Liver (tissue), 8 donors: ENCODE measurements at regions not wholly inside any gene's neighbourhood (a gene's known extent, or its start where the extent isn't known, plus 50 kb on each side); places are given as distances from the start of the nearest gene placed in this dataset.

Experiments used
- DNase-seq: peaks from one replicate; pipeline ENCODE4 v3.0.0-alpha.2; 2017; ENCODE audit warnings: low spot score
- H3K27ac ChIP-seq, 2 donors: one replicate each; pipeline ENCODE4 v1.7.0; 2013; ENCODE audit warnings: inconsistent platforms in 2 of 2, low read length in 2 of 2, control low read depth in 1 of 2, low read depth in 1 of 2, mild to moderate bottlenecking in 1 of 2
- H3K27me3 ChIP-seq, 4 donors: one replicate each; pipeline versions ENCODE4 v1.6.1 to v1.7.0; 2013; ENCODE audit warnings: low read length in 3 of 4, inconsistent platforms in 1 of 4, mild to moderate bottlenecking in 1 of 4, moderate library complexity in 1 of 4; ENCODE audit not compliant: control insufficient read depth in 4 of 4, insufficient read depth in 4 of 4
- H3K36me3 ChIP-seq, 4 donors: one replicate each; pipeline versions ENCODE4 v1.6.1 to v1.7.0; 2013; ENCODE audit warnings: low read length in 3 of 4, mild to moderate bottlenecking in 3 of 4, low read depth in 1 of 4, moderate library complexity in 1 of 4; ENCODE audit not compliant: control insufficient read depth in 4 of 4, insufficient read depth in 3 of 4
- H3K4me1 ChIP-seq, 4 donors: one replicate each; pipeline versions ENCODE4 v1.6.1 to v1.7.0; 2013; ENCODE audit warnings: low read length in 3 of 4, mild to moderate bottlenecking in 3 of 4, moderate library complexity in 1 of 4; ENCODE audit not compliant: control insufficient read depth in 4 of 4, insufficient read depth in 4 of 4
- H3K4me3 ChIP-seq, 3 donors: one replicate each; pipeline versions ENCODE4 v1.6.1 to v1.7.0; 2013; ENCODE audit warnings: low read length in 3 of 3, control low read depth in 1 of 3, low read depth in 1 of 3, mild to moderate bottlenecking in 1 of 3
- H3K9ac ChIP-seq, 2 donors: one replicate each; pipeline ENCODE4 v1.7.0; 2013; ENCODE audit warnings: low read length in 2 of 2, mild to moderate bottlenecking in 2 of 2, moderate library complexity in 2 of 2, control low read depth in 1 of 2, low read depth in 1 of 2
- H3K9me3 ChIP-seq, 4 donors: one replicate each; pipeline versions ENCODE4 v1.6.1 to v1.7.0; 2013; ENCODE audit warnings: low read length in 3 of 4; ENCODE audit not compliant: control insufficient read depth in 4 of 4
- CTCF ChIP-seq: fragments of 150-350 bp; IDR thresholded peaks from 2 replicates; pipeline ENCODE4 v1.5.1; 2017; ENCODE audit warnings: improper control_type of control experiment, low read depth, low read length; ENCODE audit not compliant: missing input control
- FOXA1 ChIP-seq: IDR thresholded peaks from 2 replicates; pipeline ENCODE4 v1.6.1; 2016; ENCODE audit warnings: antibody characterized with exemption
- FOXA2 ChIP-seq: IDR thresholded peaks from 2 replicates; pipeline ENCODE4 v1.6.1; 2016; ENCODE audit warnings: antibody characterized with exemption
- GABPA ChIP-seq, 2 donors: IDR thresholded peaks in 1 of 2; conservative IDR thresholded peaks in 1 of 2; 2 replicates each; pipeline ENCODE4 v1.6.1; 2016; ENCODE audit warnings: antibody characterized with exemption in 2 of 2, mild to moderate bottlenecking in 1 of 2, moderate library complexity in 1 of 2
- JUND ChIP-seq, 2 donors: IDR thresholded peaks; 2 replicates each; pipeline ENCODE4 v1.6.1; 2016; ENCODE audit warnings: antibody characterized with exemption in 2 of 2
- RAD21 ChIP-seq, 2 donors: IDR thresholded peaks; 2 replicates each; pipeline ENCODE4 v1.6.1; 2016; ENCODE audit warnings: antibody characterized with exemption in 2 of 2, mild to moderate bottlenecking in 2 of 2
- RXRA ChIP-seq, 2 donors: IDR thresholded peaks; 2 replicates each; pipeline ENCODE4 v1.6.1; 2017 to 2018; ENCODE audit warnings: antibody characterized with exemption in 2 of 2, mild to moderate bottlenecking in 1 of 2
- SP1 ChIP-seq: IDR thresholded peaks from 2 replicates; pipeline ENCODE4 v1.6.1; 2018; ENCODE audit warnings: antibody characterized with exemption, mild to moderate bottlenecking
- TAF1 ChIP-seq: conservative IDR thresholded peaks from 2 replicates; pipeline ENCODE4 v1.6.1; 2016; ENCODE audit warnings: antibody characterized with exemption, mild to moderate bottlenecking
- YY1 ChIP-seq: IDR thresholded peaks from 2 replicates; pipeline ENCODE4 v1.6.1; 2016; ENCODE audit warnings: antibody characterized with exemption, mild to moderate bottlenecking
- WGBS: extraction: QIAGEN DNeasy Blood & Tissue Kit; methylation state at CpG from one replicate; pipeline ENCODE4 v1.1.7; 2013; 5-methylcytosine and 5-hydroxymethylcytosine counted together
- TF ChIP-seq, protein P1 (sequence below): IDR thresholded peaks from 2 replicates; pipeline ENCODE4 v1.6.1; 2016; ENCODE audit warnings: antibody characterized with exemption
- TF ChIP-seq, protein P2 (sequence below): IDR thresholded peaks from 2 replicates; pipeline ENCODE4 v1.6.1; 2016; ENCODE audit warnings: antibody characterized with exemption, mild to moderate bottlenecking
- TF ChIP-seq, protein P3 (sequence below): IDR thresholded peaks from 2 replicates; pipeline ENCODE4 v1.6.1; 2016; ENCODE audit warnings: antibody characterized with exemption
- donor health status: healthy.
- donor health status: healthy.
- donor health status: healthy.
- donor health status: healthy.
- donor health status: healthy.

DNA sequence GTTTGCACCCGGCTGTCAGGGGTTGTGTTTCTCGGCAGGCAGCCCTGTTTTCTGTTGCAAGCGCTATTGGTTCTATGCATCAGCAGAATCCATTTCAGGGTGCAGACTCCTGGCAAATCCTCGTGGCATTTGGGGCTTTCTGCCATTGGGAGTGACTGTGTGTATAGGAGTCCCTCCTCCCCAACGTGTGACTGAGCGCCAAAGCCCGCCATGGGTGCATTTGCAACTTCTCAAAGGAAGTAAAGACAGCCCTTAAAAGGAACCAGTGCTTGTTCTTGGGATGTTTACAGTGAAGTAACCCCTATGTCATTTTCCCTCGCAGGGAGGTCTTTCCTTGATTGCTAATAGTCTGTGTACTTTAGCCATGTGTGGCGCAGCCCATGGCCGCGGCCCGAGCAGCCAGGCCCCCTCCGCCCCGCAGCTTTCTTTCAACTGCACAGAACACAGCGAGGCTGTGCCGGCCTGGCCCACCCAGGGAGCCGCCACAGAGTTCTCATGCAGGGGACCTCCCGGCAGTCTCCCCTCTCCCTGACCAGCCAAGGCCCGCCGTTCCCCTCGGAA is 175.6 kb downstream of the HSD17B3 start:
- Histone ChIP-seq H3K27me3 (no peaks in the 10 kb centered on the region), H3K27ac (no peak overlapping the region), H3K4me1 (no peaks in the 10 kb centered on the region), H3K9ac (no peak overlapping the region), H3K4me3 (no peak overlapping the region), H3K9me3 (no peaks in the 10 kb centered on the region), H3K36me3 (no peaks in the 10 kb centered on the region)
- no peak for DNase-seq
- no peak for TF ChIP-seq GABPA (IDR thresholded peaks at IDR 0.05 in 1 of 2, conservative IDR thresholded peaks at IDR 0.05 in 1 of 2)
- TF ChIP-seq JUND (IDR thresholded peaks at IDR 0.05): no peak
- TF ChIP-seq, protein P1, sequence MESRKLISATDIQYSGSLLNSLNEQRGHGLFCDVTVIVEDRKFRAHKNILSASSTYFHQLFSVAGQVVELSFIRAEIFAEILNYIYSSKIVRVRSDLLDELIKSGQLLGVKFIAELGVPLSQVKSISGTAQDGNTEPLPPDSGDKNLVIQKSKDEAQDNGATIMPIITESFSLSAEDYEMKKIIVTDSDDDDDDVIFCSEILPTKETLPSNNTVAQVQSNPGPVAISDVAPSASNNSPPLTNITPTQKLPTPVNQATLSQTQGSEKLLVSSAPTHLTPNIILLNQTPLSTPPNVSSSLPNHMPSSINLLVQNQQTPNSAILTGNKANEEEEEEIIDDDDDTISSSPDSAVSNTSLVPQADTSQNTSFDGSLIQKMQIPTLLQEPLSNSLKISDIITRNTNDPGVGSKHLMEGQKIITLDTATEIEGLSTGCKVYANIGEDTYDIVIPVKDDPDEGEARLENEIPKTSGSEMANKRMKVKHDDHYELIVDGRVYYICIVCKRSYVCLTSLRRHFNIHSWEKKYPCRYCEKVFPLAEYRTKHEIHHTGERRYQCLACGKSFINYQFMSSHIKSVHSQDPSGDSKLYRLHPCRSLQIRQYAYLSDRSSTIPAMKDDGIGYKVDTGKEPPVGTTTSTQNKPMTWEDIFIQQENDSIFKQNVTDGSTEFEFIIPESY: no peak
- no peak for TF ChIP-seq CTCF
- no peak for TF ChIP-seq YY1
- no peak for TF ChIP-seq SP1
- WGBS: 53% methylated on average over 21 of the region's 21 CpGs

GRCh38 chr9:96125624-96126023 is 176.4 kb downstream of the HSD17B3 start:
- TF ChIP-seq FOXA1 (no peak), GABPA (IDR thresholded peaks at IDR 0.05 in 1 of 2, conservative IDR thresholded peaks at IDR 0.05 in 1 of 2) (no peak), CTCF (no peak), TAF1 (no peak), RXRA (IDR thresholded peaks at IDR 0.05) (no peak), RAD21 (IDR thresholded peaks at IDR 0.05) (no peak), FOXA2 (no peak)
- TF ChIP-seq, protein P2, sequence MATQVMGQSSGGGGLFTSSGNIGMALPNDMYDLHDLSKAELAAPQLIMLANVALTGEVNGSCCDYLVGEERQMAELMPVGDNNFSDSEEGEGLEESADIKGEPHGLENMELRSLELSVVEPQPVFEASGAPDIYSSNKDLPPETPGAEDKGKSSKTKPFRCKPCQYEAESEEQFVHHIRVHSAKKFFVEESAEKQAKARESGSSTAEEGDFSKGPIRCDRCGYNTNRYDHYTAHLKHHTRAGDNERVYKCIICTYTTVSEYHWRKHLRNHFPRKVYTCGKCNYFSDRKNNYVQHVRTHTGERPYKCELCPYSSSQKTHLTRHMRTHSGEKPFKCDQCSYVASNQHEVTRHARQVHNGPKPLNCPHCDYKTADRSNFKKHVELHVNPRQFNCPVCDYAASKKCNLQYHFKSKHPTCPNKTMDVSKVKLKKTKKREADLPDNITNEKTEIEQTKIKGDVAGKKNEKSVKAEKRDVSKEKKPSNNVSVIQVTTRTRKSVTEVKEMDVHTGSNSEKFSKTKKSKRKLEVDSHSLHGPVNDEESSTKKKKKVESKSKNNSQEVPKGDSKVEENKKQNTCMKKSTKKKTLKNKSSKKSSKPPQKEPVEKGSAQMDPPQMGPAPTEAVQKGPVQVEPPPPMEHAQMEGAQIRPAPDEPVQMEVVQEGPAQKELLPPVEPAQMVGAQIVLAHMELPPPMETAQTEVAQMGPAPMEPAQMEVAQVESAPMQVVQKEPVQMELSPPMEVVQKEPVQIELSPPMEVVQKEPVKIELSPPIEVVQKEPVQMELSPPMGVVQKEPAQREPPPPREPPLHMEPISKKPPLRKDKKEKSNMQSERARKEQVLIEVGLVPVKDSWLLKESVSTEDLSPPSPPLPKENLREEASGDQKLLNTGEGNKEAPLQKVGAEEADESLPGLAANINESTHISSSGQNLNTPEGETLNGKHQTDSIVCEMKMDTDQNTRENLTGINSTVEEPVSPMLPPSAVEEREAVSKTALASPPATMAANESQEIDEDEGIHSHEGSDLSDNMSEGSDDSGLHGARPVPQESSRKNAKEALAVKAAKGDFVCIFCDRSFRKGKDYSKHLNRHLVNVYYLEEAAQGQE: no peak
- TF ChIP-seq, protein P3, sequence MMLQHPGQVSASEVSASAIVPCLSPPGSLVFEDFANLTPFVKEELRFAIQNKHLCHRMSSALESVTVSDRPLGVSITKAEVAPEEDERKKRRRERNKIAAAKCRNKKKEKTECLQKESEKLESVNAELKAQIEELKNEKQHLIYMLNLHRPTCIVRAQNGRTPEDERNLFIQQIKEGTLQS: no peak
- TF ChIP-seq, protein P1: no peak
- no peak for DNase-seq
- no peaks in the 10 kb centered on the region for H3K4me1 ChIP-seq
- no peaks in the 10 kb centered on the region for H3K9me3 ChIP-seq
- no peak overlapping the region for H3K4me3 ChIP-seq
- no peaks in the 10 kb centered on the region for H3K36me3 ChIP-seq
- no peaks in the 10 kb centered on the region for H3K27me3 ChIP-seq
- no peak overlapping the region for H3K9ac ChIP-seq
- no peak overlapping the region for H3K27ac ChIP-seq
- WGBS: 81% methylated on average over 3 of the region's 3 CpGs
